ENCODE measurements at regions not wholly inside any gene's neighbourhood (a gene's known extent, or its start where the extent isn't known, plus 50 kb on each side); places are given as distances from the start of the nearest gene placed in this dataset.

DNA sequence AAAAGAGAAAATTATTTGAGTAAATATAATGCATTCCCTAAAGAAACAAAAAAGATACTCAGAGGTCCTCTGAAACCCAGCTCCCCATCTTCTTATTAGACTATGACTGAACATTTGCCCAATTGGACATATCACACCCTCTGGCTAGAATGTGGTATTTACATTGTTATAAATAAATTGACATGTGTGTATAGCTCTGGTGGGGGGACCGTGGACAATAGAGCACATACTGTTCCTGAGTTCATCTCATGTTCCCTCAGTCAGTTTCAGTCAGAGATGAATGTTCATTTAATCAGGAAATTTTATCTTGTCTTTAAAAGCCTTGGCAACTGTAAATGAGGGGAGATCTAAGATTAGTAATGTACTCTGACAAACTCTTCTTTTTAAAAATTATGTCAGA is 459.3 kb upstream of the ADAMTS5 start:
- Mint-ChIP-seq H3K4me1 (peaks cover 24% of the 10 kb centered on the region), H3K27ac (peak overlapping the region; percentile 48)

DNA sequence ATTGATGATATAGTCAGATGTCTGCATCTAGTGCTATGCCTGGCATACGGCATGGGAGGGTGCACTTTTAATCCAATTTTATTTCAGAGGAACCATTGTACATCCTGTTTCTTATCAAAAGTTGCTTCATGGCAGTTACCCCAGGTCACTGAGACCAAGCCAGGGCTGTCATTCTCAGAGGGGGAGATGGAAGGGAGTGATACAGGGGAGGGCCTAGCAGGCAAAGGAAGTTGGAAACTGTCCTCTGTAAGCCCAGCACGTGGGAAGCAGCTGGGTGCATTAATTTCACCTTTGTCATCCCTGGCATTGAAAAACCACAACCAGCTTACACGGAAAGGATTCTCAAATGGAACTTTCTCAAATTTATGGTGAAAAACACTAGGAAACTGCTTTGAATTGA is 458.7 kb upstream of the ADAMTS5 start:
- Mint-ChIP-seq H3K9me3 (peaks cover 12% of the 10 kb centered on the region), H3K36me3 (peaks cover 2% of the 10 kb centered on the region), H3K27me3 (ENCODE audit: low read depth) (no peaks in the 10 kb centered on the region), H3K4me1 (peaks cover 24% of the 10 kb centered on the region), H3K27ac (peak overlapping the region; percentile 75), H3K4me3 (no peak overlapping the region)
- DNase-seq (ENCODE audit: low spot score in 2 of 2, unreplicated experiment in 2 of 2): no peak
- TF ChIP-seq, protein P1, sequence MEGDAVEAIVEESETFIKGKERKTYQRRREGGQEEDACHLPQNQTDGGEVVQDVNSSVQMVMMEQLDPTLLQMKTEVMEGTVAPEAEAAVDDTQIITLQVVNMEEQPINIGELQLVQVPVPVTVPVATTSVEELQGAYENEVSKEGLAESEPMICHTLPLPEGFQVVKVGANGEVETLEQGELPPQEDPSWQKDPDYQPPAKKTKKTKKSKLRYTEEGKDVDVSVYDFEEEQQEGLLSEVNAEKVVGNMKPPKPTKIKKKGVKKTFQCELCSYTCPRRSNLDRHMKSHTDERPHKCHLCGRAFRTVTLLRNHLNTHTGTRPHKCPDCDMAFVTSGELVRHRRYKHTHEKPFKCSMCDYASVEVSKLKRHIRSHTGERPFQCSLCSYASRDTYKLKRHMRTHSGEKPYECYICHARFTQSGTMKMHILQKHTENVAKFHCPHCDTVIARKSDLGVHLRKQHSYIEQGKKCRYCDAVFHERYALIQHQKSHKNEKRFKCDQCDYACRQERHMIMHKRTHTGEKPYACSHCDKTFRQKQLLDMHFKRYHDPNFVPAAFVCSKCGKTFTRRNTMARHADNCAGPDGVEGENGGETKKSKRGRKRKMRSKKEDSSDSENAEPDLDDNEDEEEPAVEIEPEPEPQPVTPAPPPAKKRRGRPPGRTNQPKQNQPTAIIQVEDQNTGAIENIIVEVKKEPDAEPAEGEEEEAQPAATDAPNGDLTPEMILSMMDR (IDR thresholded peaks at IDR 0.05; ENCODE audit: unreplicated experiment): no peak

More for the DNA sequence above, 459.3 kb upstream of the ADAMTS5 start:
- Mint-ChIP-seq H3K27me3 (ENCODE audit: low read depth) (no peaks in the 10 kb centered on the region), H3K36me3 (peaks cover 2% of the 10 kb centered on the region), H3K9me3 (peaks cover 19% of the 10 kb centered on the region), H3K4me3 (no peak overlapping the region)
- DNase-seq (ENCODE audit: low spot score in 2 of 2, unreplicated experiment in 2 of 2): no peak
- TF ChIP-seq, protein P1 (IDR thresholded peaks at IDR 0.05; ENCODE audit: unreplicated experiment): no peak

DNA sequence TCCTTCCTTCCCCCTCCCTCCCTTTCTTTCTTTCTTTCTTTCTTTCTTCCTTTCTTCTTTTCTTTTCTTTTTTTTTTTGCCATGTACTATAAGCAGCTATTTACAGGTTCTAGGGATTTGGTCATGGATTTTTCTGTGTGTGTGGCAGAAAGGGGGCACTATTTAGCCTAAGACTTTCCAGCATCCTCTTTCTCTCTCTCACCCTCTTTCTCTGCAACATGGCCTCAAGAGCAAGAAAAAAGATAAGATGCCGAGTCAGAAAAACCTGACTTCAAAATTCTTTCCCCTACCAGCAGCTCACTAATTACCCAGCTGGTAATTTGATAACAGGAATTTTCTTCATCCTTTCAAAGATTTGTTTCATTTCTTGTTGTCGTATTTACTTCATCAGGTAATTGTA is 458.3 kb upstream of the ADAMTS5 start:
- DNase-seq (ENCODE audit: low spot score in 2 of 2, unreplicated experiment in 2 of 2): no peak
- TF ChIP-seq, protein P1 (IDR thresholded peaks at IDR 0.05; ENCODE audit: unreplicated experiment): no peak
- no peaks in the 10 kb centered on the region for H3K27me3 Mint-ChIP-seq (ENCODE audit: low read depth)
- peaks cover 24% of the 10 kb centered on the region for H3K4me1 Mint-ChIP-seq
- no peak overlapping the region for H3K4me3 Mint-ChIP-seq
- peaks cover 2% of the 10 kb centered on the region for H3K36me3 Mint-ChIP-seq
- H3K9me3 Mint-ChIP-seq: peaks cover 12% of the 10 kb centered on the region
- peak overlapping the region; percentile 75 for H3K27ac Mint-ChIP-seq

DNA sequence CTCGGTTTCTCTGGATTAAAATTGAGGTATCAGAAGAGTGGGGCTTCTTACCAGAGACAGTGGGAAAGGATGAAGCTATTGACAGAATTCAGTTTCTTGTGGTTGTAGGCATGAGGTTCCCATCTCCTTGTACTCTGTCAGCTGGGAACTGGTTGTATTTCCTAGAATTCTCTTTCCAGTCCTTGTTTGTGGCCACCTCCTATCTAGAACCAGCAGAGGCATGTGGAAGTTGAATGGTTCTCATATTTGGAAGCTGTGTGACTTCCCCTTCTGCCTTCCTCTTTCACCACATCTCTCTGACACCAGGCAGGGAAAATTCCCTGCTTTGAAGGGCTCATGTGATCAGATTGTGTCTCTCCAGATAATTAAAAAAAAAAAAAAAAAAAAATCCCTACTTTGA is 457.7 kb upstream of the ADAMTS5 start:
- Mint-ChIP-seq H3K9me3 (peaks cover 12% of the 10 kb centered on the region), H3K4me1 (peaks cover 24% of the 10 kb centered on the region), H3K27ac (no peak overlapping the region), H3K4me3 (no peak overlapping the region), H3K36me3 (peaks cover 2% of the 10 kb centered on the region), H3K27me3 (ENCODE audit: low read depth) (no peaks in the 10 kb centered on the region)
- TF ChIP-seq, protein P1 (IDR thresholded peaks at IDR 0.05; ENCODE audit: unreplicated experiment): no peak
- no peak for DNase-seq (ENCODE audit: low spot score in 2 of 2, unreplicated experiment in 2 of 2)

DNA sequence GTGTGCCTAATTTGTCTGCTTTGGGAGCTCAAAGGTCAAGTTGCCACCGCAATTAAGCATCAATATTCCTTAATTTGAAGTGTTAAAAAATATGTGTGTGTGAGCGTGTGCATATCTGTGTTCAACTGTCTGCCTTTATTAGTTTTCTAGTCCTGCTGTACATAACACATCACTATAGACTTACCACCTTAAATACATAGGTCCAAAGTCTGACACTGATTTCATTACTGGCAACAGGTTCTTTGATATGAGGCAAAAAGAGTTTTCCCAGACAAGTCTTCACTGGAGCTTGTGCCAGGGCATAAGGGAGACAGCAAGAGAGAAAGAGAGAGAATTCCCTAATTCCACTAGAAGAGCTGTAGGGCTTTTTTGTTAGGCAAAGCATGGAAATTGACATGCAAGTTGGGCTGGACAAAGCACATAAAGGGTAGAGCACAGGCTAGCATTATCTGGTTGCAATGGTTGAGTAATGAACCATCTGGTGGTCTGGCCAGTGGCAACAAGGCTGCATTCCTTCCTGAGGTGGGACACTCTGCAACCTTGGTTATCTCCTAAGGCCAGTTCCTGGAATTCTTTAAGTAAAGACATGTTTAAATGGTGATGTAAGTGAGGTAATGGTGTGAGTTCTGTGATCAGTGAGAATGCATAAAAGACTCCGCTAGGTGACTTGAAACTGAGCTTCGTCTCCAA is 457.2 kb upstream of the ADAMTS5 start:
- TF ChIP-seq, protein P1 (IDR thresholded peaks at IDR 0.05; ENCODE audit: unreplicated experiment): no peak
- Mint-ChIP-seq H3K4me1 (peaks cover 26% of the 10 kb centered on the region), H3K9me3 (peaks cover 12% of the 10 kb centered on the region), H3K27ac (no peak overlapping the region), H3K27me3 (ENCODE audit: low read depth) (no peaks in the 10 kb centered on the region), H3K4me3 (no peak overlapping the region), H3K36me3 (peaks cover 2% of the 10 kb centered on the region)
- DNase-seq (ENCODE audit: low spot score in 2 of 2, unreplicated experiment in 2 of 2): no peak

All from mesothelial cell of epicardium (in vitro differentiated cells).